Embryonic facial prominence (tissue), 1 donor: ENCODE measurements at regions not wholly inside any gene's neighbourhood (a gene's known extent, or its start where the extent isn't known, plus 50 kb on each side); places are given as distances from the start of the nearest gene placed in this dataset.
"Not testable (repeated sequence)": the region's sequence is repeated elsewhere in the genome, so short reads cannot be mapped to it uniquely, and the experiment has no call there.

ENCODE experiments used
- DNase-seq: peaks from one replicate; pipeline ENCODE4 v3.0.0-alpha.2; 2016; ENCODE audit errors: extremely low spot score

- not testable (repeated sequence) for DNase-seq
Measured at GRCh38 chr9:110023221-110023620, 184.7 kb downstream of the C9orf152 start.

- DNase-seq, result no peak
Measured at GRCh38 chr9:110025551-110026170, 182.3 kb downstream of the C9orf152 start.

DNA sequence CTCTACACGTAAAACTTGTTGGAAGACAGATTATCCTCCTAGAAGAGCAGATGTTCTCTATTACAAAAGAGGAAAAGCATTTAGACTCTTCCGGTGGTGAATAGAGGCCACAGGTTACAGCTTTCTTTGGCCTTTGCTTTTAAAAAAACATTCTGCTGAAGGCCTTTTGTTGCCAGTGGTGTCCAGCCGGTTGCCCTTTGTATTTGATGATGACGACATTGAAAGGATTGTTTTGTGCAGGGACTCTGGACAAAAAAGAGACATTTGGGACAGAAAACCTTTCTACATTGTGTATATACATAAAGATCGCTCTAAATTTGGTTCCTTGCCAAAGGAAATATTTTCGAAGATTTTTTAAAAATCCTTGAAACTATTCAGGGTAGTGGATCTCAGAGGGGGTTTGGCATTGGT is 180.3 kb downstream of the C9orf152 start:
- DNase-seq, result no peak

- no peak for DNase-seq
Measured at GRCh38 chr9:110028271-110028670, 179.7 kb downstream of the C9orf152 start.

DNA sequence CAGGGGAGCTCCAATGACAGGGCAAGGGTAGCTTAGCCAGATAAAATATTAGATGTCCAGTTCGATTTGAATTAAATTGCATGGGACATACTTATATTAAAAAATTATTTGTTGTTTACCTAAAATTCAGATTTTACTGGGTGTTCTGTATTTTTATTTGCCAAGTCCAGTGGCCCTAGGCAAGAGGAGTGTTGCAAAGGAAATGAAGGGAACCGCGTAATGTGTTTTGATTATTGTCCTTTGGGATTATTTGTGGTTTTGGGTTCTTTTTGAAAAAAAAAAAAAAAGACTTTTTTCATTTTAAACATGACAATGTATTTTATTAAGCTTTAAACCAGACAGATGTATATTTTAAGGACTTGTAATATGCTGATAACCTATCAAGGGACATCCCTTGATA is 179.3 kb downstream of the C9orf152 start:
- DNase-seq, result no peak

DNA sequence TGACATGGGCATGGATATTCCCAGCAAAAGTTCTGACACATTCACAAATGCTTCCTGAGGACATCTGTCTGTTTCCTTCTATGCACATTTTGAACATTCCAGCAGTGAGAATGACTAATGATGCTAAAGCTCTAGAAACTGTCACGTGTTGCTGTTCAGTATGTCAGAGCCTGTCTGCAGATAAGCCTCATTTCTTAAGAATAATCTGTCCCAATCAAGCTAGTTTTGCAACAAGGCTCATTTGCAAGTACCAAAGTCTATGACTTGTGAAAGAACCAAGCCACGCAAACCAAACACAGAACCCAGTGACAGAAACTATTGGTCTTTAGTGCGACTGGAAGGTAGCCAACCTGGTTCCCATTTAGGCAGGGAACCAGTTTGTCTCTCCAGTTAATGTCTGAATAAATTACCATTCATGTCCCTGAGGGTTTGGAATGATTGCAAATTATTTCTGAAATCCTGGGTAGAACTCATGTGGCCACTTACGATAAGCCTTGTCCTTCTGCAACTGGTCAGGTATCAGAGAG is 178.5 kb downstream of the C9orf152 start:
- DNase-seq, result no peak

GRCh38 chr9:110029956-110030480 is 177.9 kb downstream of the C9orf152 start:
- DNase-seq, result no peak

- no peak for DNase-seq
Measured at GRCh38 chr9:110030632-110031031, 177.3 kb downstream of the C9orf152 start.

- no peak for DNase-seq
Measured at GRCh38 chr9:110031511-110032173, 176.3 kb downstream of the C9orf152 start.

- DNase-seq, result not testable (repeated sequence)
Measured at GRCh38 chr9:110032532-110032931, 175.4 kb downstream of the C9orf152 start.

- DNase-seq, result no peak
Measured at GRCh38 chr9:110033869-110034268, 174.1 kb downstream of the C9orf152 start.

DNA sequence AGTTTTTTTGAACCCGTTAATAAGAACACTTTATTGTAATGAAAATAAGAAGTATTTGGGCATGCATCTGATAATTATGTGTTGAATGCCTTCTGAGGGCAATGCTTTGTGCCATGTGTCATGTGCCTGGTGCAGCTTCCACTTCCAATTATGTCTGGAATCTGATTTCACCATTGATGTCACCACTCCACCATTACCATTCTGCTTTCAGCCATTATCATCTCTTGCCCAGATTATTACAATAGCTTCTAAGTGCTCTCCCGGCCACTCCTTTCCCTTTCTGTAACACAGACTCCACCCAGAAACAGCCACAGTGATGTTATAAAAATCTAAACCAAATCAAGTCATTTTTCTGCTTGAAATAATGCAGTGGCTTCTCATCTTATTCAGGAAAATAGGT is 171.7 kb downstream of the C9orf152 start:
- DNase-seq, result no peak

DNA sequence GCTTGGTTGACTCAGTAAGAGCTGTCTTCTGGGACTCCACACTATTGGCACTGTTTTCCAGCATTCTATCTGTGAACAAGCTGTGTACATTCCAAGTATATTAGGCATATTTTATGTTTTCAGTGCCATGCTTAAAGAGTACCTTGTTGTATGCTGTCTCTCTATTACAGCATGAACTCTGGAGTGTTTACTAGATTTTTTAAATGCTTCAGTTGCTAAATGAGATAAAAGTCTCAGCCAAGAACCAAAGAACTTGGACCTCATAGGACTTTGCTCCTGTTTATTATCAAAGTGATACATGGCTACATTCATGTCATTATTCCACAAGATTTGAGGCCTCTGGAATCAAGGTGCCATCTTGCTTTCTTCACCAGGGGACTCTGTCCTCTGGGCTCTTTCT is 167.2 kb downstream of the C9orf152 start:
- no peak for DNase-seq

GRCh38 chr9:110041452-110041851 is 166.5 kb downstream of the C9orf152 start:
- DNase-seq, result no peak

DNA sequence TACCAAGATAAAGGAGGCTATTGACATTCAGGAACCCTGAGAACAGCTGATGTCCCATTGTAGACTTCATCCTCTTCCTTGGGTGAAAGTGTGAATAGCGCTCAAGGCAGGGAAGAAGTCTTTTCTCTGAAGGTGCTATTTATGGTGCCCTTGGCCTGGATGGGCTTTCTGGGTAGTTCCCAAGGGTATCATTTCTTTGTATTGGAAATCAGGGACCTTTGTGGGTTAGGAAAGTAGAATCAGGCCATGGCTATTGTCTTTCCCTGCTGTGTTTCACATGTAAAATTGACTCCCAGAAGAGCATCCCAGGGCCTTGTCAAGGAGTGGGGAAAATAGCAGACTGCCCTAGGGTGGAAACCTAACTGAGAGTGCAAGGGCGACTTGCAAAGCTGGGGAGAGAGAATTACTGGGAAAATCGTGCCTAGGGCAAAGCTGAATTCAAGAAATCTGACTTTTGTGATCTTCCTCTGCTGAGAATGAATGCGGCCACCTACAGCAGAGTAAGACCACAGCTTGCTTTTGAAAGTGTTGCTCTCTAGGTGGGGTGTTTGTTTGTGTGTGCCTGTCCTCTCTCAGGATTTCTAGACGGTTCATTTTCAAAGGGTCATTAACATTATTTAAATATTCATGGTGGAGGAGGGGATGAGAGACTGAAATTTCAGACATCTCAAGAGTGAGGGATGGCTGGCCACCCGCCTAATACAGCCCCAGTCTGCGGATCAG is 160.6 kb downstream of the C9orf152 start:
- no peak for DNase-seq

- no peak for DNase-seq
Measured at GRCh38 chr9:110047955-110048402, 160.0 kb downstream of the C9orf152 start.

DNA sequence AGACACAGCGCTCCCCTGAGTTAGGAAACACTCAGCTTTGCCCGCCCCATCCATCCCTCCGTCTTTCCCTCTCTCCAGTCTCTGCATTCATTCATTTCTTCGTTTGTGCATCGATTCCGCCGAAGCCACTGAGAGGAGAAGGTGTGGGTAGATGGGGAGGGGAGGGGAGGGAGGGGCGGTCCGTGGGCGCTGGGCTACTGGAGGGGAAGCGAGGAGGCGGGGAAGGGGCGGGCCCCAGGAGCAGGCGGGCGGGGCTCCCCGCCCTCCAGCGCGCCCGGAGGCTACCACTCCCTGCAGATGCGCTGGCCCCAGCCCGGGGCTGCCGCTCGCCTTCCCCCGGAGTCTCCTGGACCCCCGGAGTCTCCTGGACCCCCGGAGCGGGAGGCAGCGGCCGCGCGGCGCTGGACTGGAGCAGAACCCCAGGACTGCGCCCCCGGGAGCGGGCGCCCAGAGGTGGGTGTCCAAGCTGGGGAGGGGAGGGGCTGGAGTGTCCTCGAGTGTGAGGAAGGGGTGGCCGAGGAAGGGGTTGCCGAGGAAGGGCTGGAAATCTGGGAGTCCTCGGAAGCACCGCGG is 159.5 kb downstream of the C9orf152 start:
- DNase-seq, result peak; percentile 39

DNA sequence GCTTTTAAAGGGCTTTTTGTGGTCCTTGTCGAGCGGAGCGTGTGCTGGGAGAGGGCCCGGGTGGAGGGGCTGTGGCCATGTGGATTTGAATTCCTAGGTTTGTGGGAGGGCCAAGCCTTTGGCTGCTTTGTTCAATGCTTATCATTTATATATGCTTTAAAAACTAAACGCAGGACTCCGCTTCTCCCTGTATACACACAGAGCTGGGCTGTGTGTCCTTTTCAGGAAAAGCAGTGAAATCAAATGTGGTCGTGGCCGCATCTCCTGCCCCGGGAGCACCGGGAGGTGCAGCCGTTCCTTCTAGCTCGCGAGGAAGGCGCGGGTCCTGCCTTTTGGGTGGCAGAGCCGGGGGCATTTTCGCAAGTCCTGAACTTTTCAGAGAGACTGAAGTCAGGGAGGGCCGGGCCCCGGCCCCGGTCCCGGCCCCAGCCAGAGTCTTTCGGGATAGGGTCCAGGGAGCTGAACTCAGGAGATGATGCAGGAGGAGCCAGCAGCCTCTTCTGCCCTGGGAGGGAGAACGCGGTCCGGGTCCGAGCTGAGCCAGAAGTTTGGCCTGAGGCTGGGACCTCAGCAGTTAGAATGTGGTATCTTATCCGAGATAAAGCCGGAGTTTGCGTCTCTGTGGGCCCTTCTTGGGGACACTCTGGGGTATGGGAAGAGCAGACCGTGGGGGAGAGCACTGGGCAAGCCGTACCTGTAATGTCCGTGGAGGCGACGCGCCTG is 158.8 kb downstream of the C9orf152 start:
- DNase-seq, result no peak

- no peak for DNase-seq
Measured at GRCh38 chr9:110049699-110050450, 158.1 kb downstream of the C9orf152 start.

DNA sequence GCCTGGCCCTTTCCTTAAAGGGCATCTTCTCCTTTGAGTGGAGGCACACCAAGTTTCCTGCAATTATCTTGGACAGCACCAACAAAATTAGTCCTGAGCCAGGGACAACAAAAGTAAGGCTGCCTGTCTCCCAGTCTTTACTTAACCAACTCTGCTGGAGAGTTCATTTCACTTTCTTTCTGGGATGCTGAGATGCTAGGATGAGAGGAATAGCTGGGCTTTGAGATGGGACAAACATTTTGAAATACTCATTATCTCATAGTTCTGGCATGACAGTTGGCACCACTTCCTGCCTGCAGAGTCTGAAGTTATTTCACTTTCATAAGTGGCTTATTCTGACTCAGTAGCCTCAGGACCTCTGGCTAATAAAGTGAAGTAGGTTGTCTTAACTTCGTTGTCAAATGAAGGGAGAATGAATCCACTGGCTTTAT is 157.0 kb downstream of the C9orf152 start:
- DNase-seq, result no peak

DNA sequence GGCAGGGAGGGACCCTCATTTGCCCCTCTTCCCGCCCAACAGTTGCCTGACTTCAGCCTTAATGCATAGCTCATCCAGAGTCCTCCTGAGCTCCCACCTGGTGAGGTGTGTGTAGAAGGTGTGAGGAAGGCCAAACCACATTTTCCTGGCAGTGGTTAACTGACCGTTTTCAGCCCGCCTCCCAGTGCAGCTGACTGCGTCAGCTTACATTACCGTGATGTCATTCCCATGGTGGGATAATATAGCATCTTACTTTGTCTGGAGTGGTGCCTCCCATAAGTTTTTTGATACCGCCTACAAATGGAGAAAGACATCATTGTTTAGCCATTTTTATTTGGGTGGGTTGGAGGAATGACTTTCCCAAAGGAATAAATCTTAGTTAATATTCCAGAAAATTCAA is 151.9 kb downstream of the C9orf152 start:
- no peak for DNase-seq
